CD4-positive, alpha-beta T cell (primary cell): ENCODE measurements at regions not wholly inside any gene's neighbourhood (a gene's known extent, or its start where the extent isn't known, plus 50 kb on each side); places are given as distances from the start of the nearest gene placed in this dataset.

Source experiments
- ATAC-seq: fragments of 200-7000 bp; cut with Tn5 transposase; one replicate; pipeline ENCODE4 v1.10.0; 2022; ENCODE audit warnings: mild to moderate bottlenecking; ENCODE audit not compliant: poor library complexity
- CTCF ChIA-PET: fragments of 350-600 bp; sonication (Branson Sonifier 250); formaldehyde crosslinking; loops from one replicate; lab custom pipeline; 2021; ENCODE audit warnings: antibody characterized with exemption, inconsistent platforms; lab: Charles Lee
- POLR2A ChIA-PET: fragments of 350-600 bp; sonication (Branson Sonifier 250); formaldehyde crosslinking; loops from one replicate; lab custom pipeline; 2021; ENCODE audit warnings: antibody characterized with exemption, inconsistent platforms; lab: Charles Lee
- DNase-seq, 14 experiments: peaks; one replicate each; pipeline ENCODE4 v3.0.0-alpha.2; 2013 to 2020; ENCODE audit warnings: mixed read lengths in 2 of 14
- H3K27ac ChIP-seq, 2 donors: one replicate each; pipeline versions ENCODE4 v1.5.1 to v1.7.0; 2013; ENCODE audit warnings: low read length in 2 of 2, low read depth in 1 of 2, mild to moderate bottlenecking in 1 of 2
- H3K27me3 ChIP-seq, 2 experiments: 1 replicate in 1 of 2; 2 replicates in 1 of 2; pipeline versions ENCODE4 v1.6.1 to v1.7.0; 2013; ENCODE audit warnings: low read length in 2 of 2, control low read depth in 1 of 2, mild to moderate bottlenecking in 1 of 2, moderate library complexity in 1 of 2; ENCODE audit not compliant: insufficient read depth in 2 of 2, control insufficient read depth in 1 of 2
- H3K36me3 ChIP-seq: one replicate; pipeline ENCODE4 v1.6.1; 2013; ENCODE audit warnings: low read length, control low read depth; ENCODE audit not compliant: insufficient read depth
- H3K4me1 ChIP-seq: one replicate; pipeline ENCODE4 v1.6.1; 2013; ENCODE audit warnings: low read length, control low read depth; ENCODE audit not compliant: insufficient read depth
- H3K4me3 ChIP-seq: one replicate; pipeline ENCODE4 v1.5.1; 2013; ENCODE audit warnings: mild to moderate bottlenecking, low read length, moderate library complexity
- H3K9me3 ChIP-seq, 2 experiments: 1 replicate in 1 of 2; 2 replicates in 1 of 2; pipeline versions ENCODE4 v1.6.1 to v1.7.0; 2013; ENCODE audit warnings: low read length in 2 of 2, mild to moderate bottlenecking in 2 of 2, control low read depth in 1 of 2, moderate library complexity in 1 of 2; ENCODE audit not compliant: control insufficient read depth in 1 of 2, insufficient read depth in 1 of 2
- H3K27ac Mint-ChIP-seq: one replicate; pipeline ENCODE4 v1.8.0; 2020; ENCODE audit warnings: mixed read lengths
- H3K27me3 Mint-ChIP-seq: one replicate; pipeline ENCODE4 v1.8.0; 2021; ENCODE audit warnings: mixed read lengths
- H3K36me3 Mint-ChIP-seq: one replicate; pipeline ENCODE4 v1.8.0; 2021; ENCODE audit warnings: low read depth, mixed read lengths
- H3K4me1 Mint-ChIP-seq: one replicate; pipeline ENCODE4 v1.8.0; 2021; ENCODE audit warnings: low read depth, mixed read lengths
- H3K4me3 Mint-ChIP-seq: one replicate; pipeline ENCODE4 v1.8.0; 2020; ENCODE audit warnings: mild to moderate bottlenecking, mixed read lengths
- H3K9me3 Mint-ChIP-seq: one replicate; pipeline ENCODE4 v1.8.0; 2020; ENCODE audit warnings: mixed read lengths
- CTCF ChIP-seq: fragments of 200-600 bp; IDR thresholded peaks from one replicate; pipeline ENCODE4 v1.8.0; 2022; ENCODE audit warnings: antibody characterized with exemption, mild to moderate bottlenecking
- intact Hi-C, 2 experiments: fragments of 100-400 bp; cut with DNase I in 1 of 2; cut with micrococcal nuclease in 1 of 2; formaldehyde crosslinking; loops; one replicate each; pipeline versions ENCODE4 v1.15.1 to v1.9.0; 2023 to 2025; cut with DNase I, micrococcal nuclease

- peaks cover 7% of the 10 kb centered on the region for H3K9me3 Mint-ChIP-seq
- intact Hi-C loops: no loop called here
- CTCF ChIA-PET: no interaction called here
- H3K4me3 Mint-ChIP-seq: no peak overlapping the region
- Histone ChIP-seq H3K27me3 (no peaks in the 10 kb centered on the region), H3K36me3 (no peaks in the 10 kb centered on the region), H3K4me3 (no peak overlapping the region), H3K27ac (no peak overlapping the region), H3K4me1 (no peaks in the 10 kb centered on the region), H3K9me3 (peaks cover 0 to 7% of the 10 kb centered on the region in 2 experiments)
- no peaks in the 10 kb centered on the region for H3K36me3 Mint-ChIP-seq
- TF ChIP-seq CTCF: no peak
- POLR2A ChIA-PET: no interaction called here
- no peaks in the 10 kb centered on the region for H3K4me1 Mint-ChIP-seq
- DNase-seq: no peak
- H3K27me3 Mint-ChIP-seq: no peaks in the 10 kb centered on the region
- H3K27ac Mint-ChIP-seq: no peak overlapping the region
- no peak for ATAC-seq
These were observed 1269.6 kb upstream of the CITED2 start for GRCh38 chr6:140644017-140644416.

DNA sequence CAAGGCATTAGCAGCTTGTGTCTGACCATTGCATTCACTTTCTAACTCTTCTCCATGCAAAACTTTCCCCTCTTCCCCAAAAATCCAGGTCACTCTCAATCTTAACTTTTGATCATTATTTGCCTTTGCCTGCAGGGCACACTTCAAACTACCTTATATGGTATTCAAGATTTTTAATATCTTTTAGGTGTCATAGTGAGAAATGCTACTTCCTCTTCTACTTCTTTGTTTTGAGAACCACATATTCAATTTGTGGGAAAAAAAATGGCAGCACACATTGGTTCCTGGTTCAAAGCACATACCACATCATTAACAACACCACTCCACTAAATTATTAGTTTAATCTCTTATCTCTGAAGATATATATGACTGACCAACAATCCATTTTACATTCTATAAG is 1267.0 kb upstream of the CITED2 start:
- Histone ChIP-seq H3K27me3 (no peaks in the 10 kb centered on the region), H3K9me3 (peaks cover 0 to 7% of the 10 kb centered on the region in 2 experiments), H3K4me3 (no peak overlapping the region), H3K36me3 (no peaks in the 10 kb centered on the region), H3K4me1 (no peaks in the 10 kb centered on the region), H3K27ac (no peak overlapping the region)
- POLR2A ChIA-PET: no interaction called here
- TF ChIP-seq CTCF: no peak
- intact Hi-C loops: no loop called here
- no peaks in the 10 kb centered on the region for H3K4me1 Mint-ChIP-seq
- CTCF ChIA-PET: no interaction called here
- no peaks in the 10 kb centered on the region for H3K36me3 Mint-ChIP-seq
- H3K27ac Mint-ChIP-seq: no peak overlapping the region
- H3K27me3 Mint-ChIP-seq: peaks cover 4% of the 10 kb centered on the region
- no peaks in the 10 kb centered on the region for H3K9me3 Mint-ChIP-seq
- DNase-seq (no peak), ATAC-seq (no peak)
- H3K4me3 Mint-ChIP-seq: no peak overlapping the region

DNA sequence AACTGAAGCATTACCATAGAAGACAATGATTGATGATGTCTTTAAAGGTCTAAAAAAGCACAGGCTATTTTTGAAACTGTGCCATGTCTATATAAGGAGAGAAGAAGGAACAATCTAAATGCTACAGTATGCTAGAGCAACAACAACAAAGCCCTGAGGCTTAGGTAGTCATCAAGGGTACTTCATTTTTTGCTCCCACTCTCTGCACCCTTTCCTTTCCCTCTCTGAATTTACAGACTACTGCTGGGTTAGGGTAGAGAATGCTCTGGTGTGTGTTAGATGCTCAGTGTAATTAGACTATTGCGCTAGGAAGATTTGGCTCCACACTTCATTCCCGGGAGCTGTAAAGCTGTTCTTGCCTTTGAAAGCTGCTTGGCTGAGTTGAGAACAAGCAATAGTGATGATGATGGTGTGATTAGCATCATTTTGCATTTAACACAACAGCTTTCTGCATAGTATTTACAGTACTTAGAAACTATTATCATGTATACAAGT is 1262.5 kb upstream of the CITED2 start:
- no peak for DNase-seq
- Histone ChIP-seq H3K27me3 (no peaks in the 10 kb centered on the region), H3K9me3 (no peaks in the 10 kb centered on the region), H3K27ac (no peak overlapping the region), H3K4me3 (no peak overlapping the region), H3K36me3 (no peaks in the 10 kb centered on the region), H3K4me1 (no peaks in the 10 kb centered on the region)
- H3K27me3 Mint-ChIP-seq: peaks cover 4% of the 10 kb centered on the region
- no peak overlapping the region for H3K27ac Mint-ChIP-seq
- no peak overlapping the region for H3K4me3 Mint-ChIP-seq
- intact Hi-C loops: no loop called here
- H3K9me3 Mint-ChIP-seq: no peaks in the 10 kb centered on the region
- TF ChIP-seq CTCF: no peak
- no peaks in the 10 kb centered on the region for H3K4me1 Mint-ChIP-seq
- ATAC-seq: no peak
- no peaks in the 10 kb centered on the region for H3K36me3 Mint-ChIP-seq
- CTCF ChIA-PET: no interaction called here
- POLR2A ChIA-PET: no interaction called here
